Thoracic aorta (tissue), 2 donors: ENCODE measurements at regions not wholly inside any gene's neighbourhood (a gene's known extent, or its start where the extent isn't known, plus 50 kb on each side); places are given as distances from the start of the nearest gene placed in this dataset.

Experiments used
- ATAC-seq: fragments of 150-250 bp; one replicate; pipeline ENCODE4 v1.8.0; 2017; ENCODE audit warnings: low read depth; ENCODE audit not compliant: insufficient number of reproducible peaks, low FRiP score
- DNase-seq: peaks from one replicate; pipeline ENCODE4 v3.0.0-alpha.2; 2020; ENCODE audit warnings: low spot score
- H3K27ac ChIP-seq, 2 donors: fragments of 200-600 bp; sonication (generic); 1 replicate in 1 of 2; 2 replicates in 1 of 2; pipeline ENCODE4 v1.5.1; 2016; ENCODE audit warnings: mild to moderate bottlenecking in 2 of 2, moderate library complexity in 2 of 2
- H3K27me3 ChIP-seq: fragments of 200-600 bp; sonication (generic); replicated peaks from 2 replicates; pipeline ENCODE4 v1.6.0; 2016; ENCODE audit warnings: mild to moderate bottlenecking; ENCODE audit not compliant: insufficient read depth
- H3K36me3 ChIP-seq: fragments of 200-600 bp; sonication (generic); one replicate; pipeline ENCODE4 v1.5.1; 2016
- H3K4me1 ChIP-seq, 2 donors: fragments of 200-600 bp; sonication (generic); 1 replicate in 1 of 2; 2 replicates in 1 of 2; pipeline versions ENCODE4 v1.5.1 to v1.6.0; 2016; ENCODE audit warnings: low read depth in 2 of 2, mild to moderate bottlenecking in 1 of 2; ENCODE audit not compliant: control insufficient read depth in 1 of 2
- H3K4me3 ChIP-seq: fragments of 200-600 bp; sonication (generic); 2 replicates; pipeline ENCODE4 v1.5.1; 2016; ENCODE audit warnings: mild to moderate bottlenecking
- H3K9me3 ChIP-seq: fragments of 200-600 bp; sonication (generic); 2 replicates; pipeline ENCODE4 v1.5.1; 2016
- CTCF ChIP-seq: fragments of 200-600 bp; sonication (generic); IDR thresholded peaks from one replicate; pipeline ENCODE4 v1.5.1; 2019; ENCODE audit warnings: antibody characterized with exemption

- Histone ChIP-seq H3K36me3 (no peaks in the 10 kb centered on the region), H3K4me3 (no peak overlapping the region), H3K27ac (no peak overlapping the region), H3K27me3 (no peaks in the 10 kb centered on the region), H3K4me1 (peaks cover 0 to 9% of the 10 kb centered on the region in 2 donors), H3K9me3 (no peaks in the 10 kb centered on the region)
- no peak for ATAC-seq
- no peak for TF ChIP-seq CTCF
- no peak for DNase-seq
These were observed 90.5 kb downstream of the TNFRSF13B start for GRCh38 chr17:16881239-16881924.

DNA sequence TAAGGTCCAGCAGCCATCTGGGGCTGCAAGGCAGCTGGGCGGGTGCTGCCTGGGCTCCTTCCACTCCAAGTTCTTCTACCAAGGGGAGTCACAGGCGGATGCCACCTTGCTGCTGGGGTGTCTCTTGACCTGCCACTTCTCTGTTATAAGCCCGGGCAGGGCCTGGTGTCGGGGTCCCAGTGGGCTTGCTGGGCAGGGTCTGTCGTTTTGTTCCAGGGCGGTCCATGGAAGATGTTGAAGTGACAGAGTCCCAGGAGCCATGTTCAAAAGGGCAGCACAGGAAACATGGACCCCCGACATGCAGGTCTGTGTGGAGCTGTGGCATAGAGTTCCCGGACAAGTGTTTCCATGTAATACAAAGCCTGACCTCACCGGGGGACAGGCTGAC is 91.1 kb downstream of the TNFRSF13B start:
- DNase-seq (no peak), ATAC-seq (no peak)
- H3K9me3 ChIP-seq, result no peaks in the 10 kb centered on the region
- peaks cover 0 to 10% of the 10 kb centered on the region in 2 donors for H3K4me1 ChIP-seq
- H3K27me3 ChIP-seq, result no peaks in the 10 kb centered on the region
- H3K4me3 ChIP-seq, result no peak overlapping the region
- no peak for TF ChIP-seq CTCF
- no peak overlapping the region for H3K27ac ChIP-seq
- no peaks in the 10 kb centered on the region for H3K36me3 ChIP-seq

- no peak overlapping the region for H3K27ac ChIP-seq
- H3K4me3 ChIP-seq, result no peak overlapping the region
- no peak for ATAC-seq
- TF ChIP-seq CTCF, result no peak
- no peaks in the 10 kb centered on the region for H3K36me3 ChIP-seq
- no peaks in the 10 kb centered on the region for H3K27me3 ChIP-seq
- peaks cover 0 to 10% of the 10 kb centered on the region in 2 donors for H3K4me1 ChIP-seq
- no peaks in the 10 kb centered on the region for H3K9me3 ChIP-seq
- DNase-seq, result no peak
These were observed 91.6 kb downstream of the TNFRSF13B start for GRCh38 chr17:16880121-16880842.

- no peak for ATAC-seq
- H3K27me3 ChIP-seq, result no peaks in the 10 kb centered on the region
- no peaks in the 10 kb centered on the region for H3K36me3 ChIP-seq
- no peak overlapping the region for H3K4me3 ChIP-seq
- no peak for TF ChIP-seq CTCF
- DNase-seq, result no peak
- peaks cover 0 to 10% of the 10 kb centered on the region in 2 donors for H3K4me1 ChIP-seq
- no peak overlapping the region for H3K27ac ChIP-seq
- no peaks in the 10 kb centered on the region for H3K9me3 ChIP-seq
These were observed 92.2 kb downstream of the TNFRSF13B start for GRCh38 chr17:16879686-16880085.

- Histone ChIP-seq H3K27me3 (no peaks in the 10 kb centered on the region), H3K4me1 (peaks cover 0 to 10% of the 10 kb centered on the region in 2 donors), H3K4me3 (no peak overlapping the region), H3K27ac (no peak overlapping the region), H3K36me3 (no peaks in the 10 kb centered on the region), H3K9me3 (no peaks in the 10 kb centered on the region)
- TF ChIP-seq CTCF, result no peak
- ATAC-seq (no peak), DNase-seq (no peak)
These were observed 93.3 kb downstream of the TNFRSF13B start for GRCh38 chr17:16878606-16879005.
